Liver (tissue), 3 donors: ENCODE measurements at regions not wholly inside any gene's neighbourhood (a gene's known extent, or its start where the extent isn't known, plus 50 kb on each side); places are given as distances from the start of the nearest gene placed in this dataset.

Experiments
- GABPA ChIP-seq, 2 donors: IDR thresholded peaks in 1 of 2; conservative IDR thresholded peaks in 1 of 2; 2 replicates each; pipeline ENCODE4 v1.6.1; 2016; ENCODE audit warnings: antibody characterized with exemption in 2 of 2, mild to moderate bottlenecking in 1 of 2, moderate library complexity in 1 of 2
- HNF4A ChIP-seq, 2 donors: conservative IDR thresholded peaks; 2 replicates each; pipeline ENCODE4 v1.6.1; 2016; ENCODE audit warnings: antibody characterized with exemption in 2 of 2, mild to moderate bottlenecking in 2 of 2
- HNF4G ChIP-seq: IDR thresholded peaks from 2 replicates; pipeline ENCODE4 v1.6.1; 2016; ENCODE audit warnings: antibody characterized with exemption
- JUND ChIP-seq, 2 donors: IDR thresholded peaks; 2 replicates each; pipeline ENCODE4 v1.6.1; 2016; ENCODE audit warnings: antibody characterized with exemption in 2 of 2
- RAD21 ChIP-seq, 2 donors: IDR thresholded peaks; 2 replicates each; pipeline ENCODE4 v1.6.1; 2016; ENCODE audit warnings: antibody characterized with exemption in 2 of 2, mild to moderate bottlenecking in 2 of 2
- RXRA ChIP-seq, 2 donors: IDR thresholded peaks; 2 replicates each; pipeline ENCODE4 v1.6.1; 2017 to 2018; ENCODE audit warnings: antibody characterized with exemption in 2 of 2, mild to moderate bottlenecking in 1 of 2
- SP1 ChIP-seq: IDR thresholded peaks from 2 replicates; pipeline ENCODE4 v1.6.1; 2018; ENCODE audit warnings: antibody characterized with exemption, mild to moderate bottlenecking
- TAF1 ChIP-seq: conservative IDR thresholded peaks from 2 replicates; pipeline ENCODE4 v1.6.1; 2016; ENCODE audit warnings: antibody characterized with exemption, mild to moderate bottlenecking
- YY1 ChIP-seq: IDR thresholded peaks from 2 replicates; pipeline ENCODE4 v1.6.1; 2016; ENCODE audit warnings: antibody characterized with exemption, mild to moderate bottlenecking
- TF ChIP-seq, protein P1 (sequence below): IDR thresholded peaks from 2 replicates; pipeline ENCODE4 v1.6.1; 2016; ENCODE audit warnings: antibody characterized with exemption
- TF ChIP-seq, protein P2 (sequence below): fragments of 150-350 bp; IDR thresholded peaks from 2 replicates; pipeline ENCODE4 v1.5.1; 2017; ENCODE audit warnings: improper control_type of control experiment, low read depth, low read length; ENCODE audit not compliant: missing input control
- TF ChIP-seq, protein P3 (sequence below): IDR thresholded peaks from 2 replicates; pipeline ENCODE4 v1.6.1; 2016; ENCODE audit warnings: antibody characterized with exemption
- TF ChIP-seq, protein P4 (sequence below): IDR thresholded peaks from 2 replicates; pipeline ENCODE4 v1.6.1; 2016; ENCODE audit warnings: antibody characterized with exemption, mild to moderate bottlenecking
- donor health status: healthy.
- donor health status: healthy.

DNA sequence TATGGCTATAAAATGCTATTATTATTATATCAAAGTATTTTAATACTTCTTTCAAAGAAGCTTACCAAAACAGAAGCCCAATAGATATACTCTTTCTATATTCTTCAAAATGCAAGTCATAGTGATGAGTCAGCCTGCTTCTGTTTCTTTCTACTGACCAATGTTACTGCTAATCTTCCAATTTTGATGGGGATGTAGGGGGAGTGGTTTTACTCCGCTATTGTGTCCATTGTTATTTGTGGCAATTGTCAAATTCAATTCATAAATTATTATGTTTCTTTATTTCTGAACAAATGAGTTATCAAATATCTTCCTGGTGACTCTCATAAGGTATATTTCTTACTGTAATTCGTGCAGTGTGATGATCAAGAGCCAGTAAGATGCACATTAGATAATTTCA is 221.5 kb upstream of the DEFB112 start:
- TF ChIP-seq, protein P1, sequence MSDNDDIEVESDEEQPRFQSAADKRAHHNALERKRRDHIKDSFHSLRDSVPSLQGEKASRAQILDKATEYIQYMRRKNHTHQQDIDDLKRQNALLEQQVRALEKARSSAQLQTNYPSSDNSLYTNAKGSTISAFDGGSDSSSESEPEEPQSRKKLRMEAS: no peak
- TF ChIP-seq, protein P2, sequence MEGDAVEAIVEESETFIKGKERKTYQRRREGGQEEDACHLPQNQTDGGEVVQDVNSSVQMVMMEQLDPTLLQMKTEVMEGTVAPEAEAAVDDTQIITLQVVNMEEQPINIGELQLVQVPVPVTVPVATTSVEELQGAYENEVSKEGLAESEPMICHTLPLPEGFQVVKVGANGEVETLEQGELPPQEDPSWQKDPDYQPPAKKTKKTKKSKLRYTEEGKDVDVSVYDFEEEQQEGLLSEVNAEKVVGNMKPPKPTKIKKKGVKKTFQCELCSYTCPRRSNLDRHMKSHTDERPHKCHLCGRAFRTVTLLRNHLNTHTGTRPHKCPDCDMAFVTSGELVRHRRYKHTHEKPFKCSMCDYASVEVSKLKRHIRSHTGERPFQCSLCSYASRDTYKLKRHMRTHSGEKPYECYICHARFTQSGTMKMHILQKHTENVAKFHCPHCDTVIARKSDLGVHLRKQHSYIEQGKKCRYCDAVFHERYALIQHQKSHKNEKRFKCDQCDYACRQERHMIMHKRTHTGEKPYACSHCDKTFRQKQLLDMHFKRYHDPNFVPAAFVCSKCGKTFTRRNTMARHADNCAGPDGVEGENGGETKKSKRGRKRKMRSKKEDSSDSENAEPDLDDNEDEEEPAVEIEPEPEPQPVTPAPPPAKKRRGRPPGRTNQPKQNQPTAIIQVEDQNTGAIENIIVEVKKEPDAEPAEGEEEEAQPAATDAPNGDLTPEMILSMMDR: no peak
- TF ChIP-seq JUND (IDR thresholded peaks at IDR 0.05) (no peak), HNF4G (no peak), TAF1 (no peak), YY1 (no peak), RAD21 (IDR thresholded peaks at IDR 0.05) (no peak), SP1 (no peak), HNF4A (conservative IDR thresholded peaks at IDR 0.05) (no peak), GABPA (IDR thresholded peaks at IDR 0.05 in 1 of 2, conservative IDR thresholded peaks at IDR 0.05 in 1 of 2) (no peak), RXRA (IDR thresholded peaks at IDR 0.05) (no peak)
- TF ChIP-seq, protein P3, sequence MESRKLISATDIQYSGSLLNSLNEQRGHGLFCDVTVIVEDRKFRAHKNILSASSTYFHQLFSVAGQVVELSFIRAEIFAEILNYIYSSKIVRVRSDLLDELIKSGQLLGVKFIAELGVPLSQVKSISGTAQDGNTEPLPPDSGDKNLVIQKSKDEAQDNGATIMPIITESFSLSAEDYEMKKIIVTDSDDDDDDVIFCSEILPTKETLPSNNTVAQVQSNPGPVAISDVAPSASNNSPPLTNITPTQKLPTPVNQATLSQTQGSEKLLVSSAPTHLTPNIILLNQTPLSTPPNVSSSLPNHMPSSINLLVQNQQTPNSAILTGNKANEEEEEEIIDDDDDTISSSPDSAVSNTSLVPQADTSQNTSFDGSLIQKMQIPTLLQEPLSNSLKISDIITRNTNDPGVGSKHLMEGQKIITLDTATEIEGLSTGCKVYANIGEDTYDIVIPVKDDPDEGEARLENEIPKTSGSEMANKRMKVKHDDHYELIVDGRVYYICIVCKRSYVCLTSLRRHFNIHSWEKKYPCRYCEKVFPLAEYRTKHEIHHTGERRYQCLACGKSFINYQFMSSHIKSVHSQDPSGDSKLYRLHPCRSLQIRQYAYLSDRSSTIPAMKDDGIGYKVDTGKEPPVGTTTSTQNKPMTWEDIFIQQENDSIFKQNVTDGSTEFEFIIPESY: no peak
- TF ChIP-seq, protein P4, sequence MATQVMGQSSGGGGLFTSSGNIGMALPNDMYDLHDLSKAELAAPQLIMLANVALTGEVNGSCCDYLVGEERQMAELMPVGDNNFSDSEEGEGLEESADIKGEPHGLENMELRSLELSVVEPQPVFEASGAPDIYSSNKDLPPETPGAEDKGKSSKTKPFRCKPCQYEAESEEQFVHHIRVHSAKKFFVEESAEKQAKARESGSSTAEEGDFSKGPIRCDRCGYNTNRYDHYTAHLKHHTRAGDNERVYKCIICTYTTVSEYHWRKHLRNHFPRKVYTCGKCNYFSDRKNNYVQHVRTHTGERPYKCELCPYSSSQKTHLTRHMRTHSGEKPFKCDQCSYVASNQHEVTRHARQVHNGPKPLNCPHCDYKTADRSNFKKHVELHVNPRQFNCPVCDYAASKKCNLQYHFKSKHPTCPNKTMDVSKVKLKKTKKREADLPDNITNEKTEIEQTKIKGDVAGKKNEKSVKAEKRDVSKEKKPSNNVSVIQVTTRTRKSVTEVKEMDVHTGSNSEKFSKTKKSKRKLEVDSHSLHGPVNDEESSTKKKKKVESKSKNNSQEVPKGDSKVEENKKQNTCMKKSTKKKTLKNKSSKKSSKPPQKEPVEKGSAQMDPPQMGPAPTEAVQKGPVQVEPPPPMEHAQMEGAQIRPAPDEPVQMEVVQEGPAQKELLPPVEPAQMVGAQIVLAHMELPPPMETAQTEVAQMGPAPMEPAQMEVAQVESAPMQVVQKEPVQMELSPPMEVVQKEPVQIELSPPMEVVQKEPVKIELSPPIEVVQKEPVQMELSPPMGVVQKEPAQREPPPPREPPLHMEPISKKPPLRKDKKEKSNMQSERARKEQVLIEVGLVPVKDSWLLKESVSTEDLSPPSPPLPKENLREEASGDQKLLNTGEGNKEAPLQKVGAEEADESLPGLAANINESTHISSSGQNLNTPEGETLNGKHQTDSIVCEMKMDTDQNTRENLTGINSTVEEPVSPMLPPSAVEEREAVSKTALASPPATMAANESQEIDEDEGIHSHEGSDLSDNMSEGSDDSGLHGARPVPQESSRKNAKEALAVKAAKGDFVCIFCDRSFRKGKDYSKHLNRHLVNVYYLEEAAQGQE: no peak
